GM12878 (cell line): ENCODE measurements at regions not wholly inside any gene's neighbourhood (a gene's known extent, or its start where the extent isn't known, plus 50 kb on each side); places are given as distances from the start of the nearest gene placed in this dataset.

Source experiments
- CEBPB ChIP-seq, 2 experiments: fragments of 150-350 bp in 1 of 2; IDR thresholded peaks; 2 replicates each; pipeline ENCODE4 v1.6.1; 2012 to 2014; ENCODE audit warnings: low read depth in 2 of 2, low read length in 2 of 2, borderline replicate concordance in 1 of 2, inconsistent platforms in 1 of 2
- EP300 ChIP-seq, 2 experiments: fragments of 150-350 bp in 1 of 2; IDR thresholded peaks; 2 replicates each; pipeline ENCODE4 v1.6.1; 2011 to 2012; ENCODE audit warnings: low read depth in 2 of 2, low read length in 2 of 2, borderline replicate concordance in 1 of 2, improper control_type of control experiment in 1 of 2, inconsistent platforms in 1 of 2; ENCODE audit not compliant: control insufficient read depth in 1 of 2
- JUND ChIP-seq: IDR thresholded peaks from 2 replicates; pipeline ENCODE4 v1.6.1; 2012; ENCODE audit warnings: low read depth, mild to moderate bottlenecking, low read length, improper control_type of control experiment, moderate library complexity
- KDM1A ChIP-seq: fragments of 200-600 bp; sonication (generic); IDR thresholded peaks from 2 replicates; pipeline ENCODE4 v1.6.1; 2016; ENCODE audit warnings: borderline replicate concordance
- MXI1 ChIP-seq: fragments of 150-350 bp; IDR thresholded peaks from 2 replicates; pipeline ENCODE4 v1.6.1; 2011; ENCODE audit warnings: low read depth, mild to moderate bottlenecking, inconsistent platforms, low read length, improper control_type of control experiment
- PML ChIP-seq: IDR thresholded peaks from 2 replicates; pipeline ENCODE4 v1.6.1; 2012; ENCODE audit warnings: low read length, inconsistent platforms
- POLR2A ChIP-seq: IDR thresholded peaks from 2 replicates; pipeline ENCODE4 v1.6.1; 2011; ENCODE audit warnings: low read depth, mild to moderate bottlenecking, low read length
- POLR2AphosphoS5 ChIP-seq: IDR thresholded peaks from 2 replicates; pipeline ENCODE4 v1.6.1; 2011; ENCODE audit warnings: mild to moderate bottlenecking, low read length, inconsistent platforms
- TF ChIP-seq, protein P1 (sequence below): IDR thresholded peaks from 2 replicates; pipeline ENCODE4 v1.6.1; 2012; ENCODE audit warnings: low read length, inconsistent platforms
- TF ChIP-seq, protein P2 (sequence below): IDR thresholded peaks from 2 replicates; pipeline ENCODE4 v1.6.1; 2011; ENCODE audit warnings: low read depth, low read length, improper control_type of control experiment, borderline replicate concordance
- TF ChIP-seq, protein P3 (sequence below), 3 experiments: IDR thresholded peaks in 2 of 3; conservative IDR thresholded peaks in 1 of 3; 2 replicates each; pipeline ENCODE4 v1.5.1; 2011; ENCODE audit warnings: low read depth in 3 of 3, low read length in 3 of 3, mild to moderate bottlenecking in 3 of 3, control low read depth in 2 of 3, moderate library complexity in 2 of 3, inconsistent platforms in 1 of 3, mixed read lengths in 1 of 3; ENCODE audit not compliant: control insufficient read depth in 2 of 3, insufficient read depth in 1 of 3; ENCODE audit errors: extremely low read depth in 1 of 3

DNA sequence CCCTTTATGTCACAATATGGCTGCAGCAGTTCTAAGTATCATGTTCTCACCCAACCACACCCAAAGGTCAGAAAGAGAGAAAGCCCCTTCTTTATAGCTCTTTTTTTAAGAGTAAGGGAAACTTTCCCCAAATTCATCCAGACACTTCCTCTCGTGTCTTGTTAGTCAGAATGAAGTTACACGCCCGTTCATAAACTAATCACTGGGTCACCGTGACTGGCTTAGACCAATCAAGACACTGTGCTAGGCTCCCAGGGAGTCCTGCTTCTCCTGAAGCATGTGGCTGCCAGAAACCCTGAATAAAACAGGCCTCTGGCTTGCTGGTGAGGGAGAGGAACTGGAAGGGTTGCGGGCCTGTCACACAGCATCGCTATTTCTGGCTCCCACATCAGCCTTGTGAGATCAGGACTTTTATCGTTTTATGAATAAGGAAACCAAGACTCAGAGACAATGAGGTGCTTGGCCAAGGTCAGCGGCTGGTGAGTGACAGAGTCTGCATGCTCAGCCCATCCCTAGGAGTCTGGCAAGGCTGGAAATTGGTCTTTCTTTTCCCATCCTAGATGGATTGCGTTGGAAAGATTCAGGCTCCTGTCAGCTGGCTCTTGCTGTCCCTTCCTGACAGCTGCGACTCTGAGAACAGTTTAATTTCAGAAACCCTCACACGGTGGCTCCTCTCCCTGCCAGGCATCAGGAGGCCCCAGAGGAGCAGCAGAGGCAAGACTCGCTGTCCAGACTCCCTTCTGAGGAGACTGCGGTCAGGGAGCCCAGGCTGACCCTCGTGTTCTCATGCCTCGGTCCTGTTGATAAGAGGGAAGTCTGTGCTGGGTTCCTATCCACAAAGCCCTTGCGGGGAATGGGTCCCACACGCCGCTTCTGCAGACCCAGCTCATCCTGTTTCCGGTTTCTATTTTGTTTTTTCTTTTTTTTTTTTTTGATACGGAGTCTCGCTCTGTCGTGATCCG is 104.5 kb upstream of the TAF1B start:
- TF ChIP-seq POLR2A (no peak), PML (no peak), JUND (no peak), CEBPB (IDR thresholded peaks at IDR 0.05; ENCODE audit: borderline replicate concordance in 1 of 2, low read depth in 2 of 2, low read length in 2 of 2) (no peak), POLR2AphosphoS5 (no peak), MXI1 (no peak), KDM1A (no peak), EP300 (IDR thresholded peaks at IDR 0.05; ENCODE audit: borderline replicate concordance in 1 of 2, control insufficient read depth in 1 of 2, low read depth in 2 of 2, low read length in 2 of 2) (no peak)
- TF ChIP-seq, protein P1, sequence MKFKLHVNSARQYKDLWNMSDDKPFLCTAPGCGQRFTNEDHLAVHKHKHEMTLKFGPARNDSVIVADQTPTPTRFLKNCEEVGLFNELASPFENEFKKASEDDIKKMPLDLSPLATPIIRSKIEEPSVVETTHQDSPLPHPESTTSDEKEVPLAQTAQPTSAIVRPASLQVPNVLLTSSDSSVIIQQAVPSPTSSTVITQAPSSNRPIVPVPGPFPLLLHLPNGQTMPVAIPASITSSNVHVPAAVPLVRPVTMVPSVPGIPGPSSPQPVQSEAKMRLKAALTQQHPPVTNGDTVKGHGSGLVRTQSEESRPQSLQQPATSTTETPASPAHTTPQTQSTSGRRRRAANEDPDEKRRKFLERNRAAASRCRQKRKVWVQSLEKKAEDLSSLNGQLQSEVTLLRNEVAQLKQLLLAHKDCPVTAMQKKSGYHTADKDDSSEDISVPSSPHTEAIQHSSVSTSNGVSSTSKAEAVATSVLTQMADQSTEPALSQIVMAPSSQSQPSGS, result no peak
- TF ChIP-seq, protein P2, sequence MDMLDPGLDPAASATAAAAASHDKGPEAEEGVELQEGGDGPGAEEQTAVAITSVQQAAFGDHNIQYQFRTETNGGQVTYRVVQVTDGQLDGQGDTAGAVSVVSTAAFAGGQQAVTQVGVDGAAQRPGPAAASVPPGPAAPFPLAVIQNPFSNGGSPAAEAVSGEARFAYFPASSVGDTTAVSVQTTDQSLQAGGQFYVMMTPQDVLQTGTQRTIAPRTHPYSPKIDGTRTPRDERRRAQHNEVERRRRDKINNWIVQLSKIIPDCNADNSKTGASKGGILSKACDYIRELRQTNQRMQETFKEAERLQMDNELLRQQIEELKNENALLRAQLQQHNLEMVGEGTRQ, result no peak; the same call in 1 of the 2 replicates
- TF ChIP-seq, protein P3, sequence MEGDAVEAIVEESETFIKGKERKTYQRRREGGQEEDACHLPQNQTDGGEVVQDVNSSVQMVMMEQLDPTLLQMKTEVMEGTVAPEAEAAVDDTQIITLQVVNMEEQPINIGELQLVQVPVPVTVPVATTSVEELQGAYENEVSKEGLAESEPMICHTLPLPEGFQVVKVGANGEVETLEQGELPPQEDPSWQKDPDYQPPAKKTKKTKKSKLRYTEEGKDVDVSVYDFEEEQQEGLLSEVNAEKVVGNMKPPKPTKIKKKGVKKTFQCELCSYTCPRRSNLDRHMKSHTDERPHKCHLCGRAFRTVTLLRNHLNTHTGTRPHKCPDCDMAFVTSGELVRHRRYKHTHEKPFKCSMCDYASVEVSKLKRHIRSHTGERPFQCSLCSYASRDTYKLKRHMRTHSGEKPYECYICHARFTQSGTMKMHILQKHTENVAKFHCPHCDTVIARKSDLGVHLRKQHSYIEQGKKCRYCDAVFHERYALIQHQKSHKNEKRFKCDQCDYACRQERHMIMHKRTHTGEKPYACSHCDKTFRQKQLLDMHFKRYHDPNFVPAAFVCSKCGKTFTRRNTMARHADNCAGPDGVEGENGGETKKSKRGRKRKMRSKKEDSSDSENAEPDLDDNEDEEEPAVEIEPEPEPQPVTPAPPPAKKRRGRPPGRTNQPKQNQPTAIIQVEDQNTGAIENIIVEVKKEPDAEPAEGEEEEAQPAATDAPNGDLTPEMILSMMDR (IDR thresholded peaks at IDR 0.05 in 2 of 3, conservative IDR thresholded peaks at IDR 0.05 in 1 of 3; ENCODE audit: control insufficient read depth in 2 of 3, extremely low read depth in 1 of 3, insufficient read depth in 1 of 3, low read depth in 3 of 3, low read length in 3 of 3), result no peak
